Neural cell (in vitro differentiated cells): ENCODE measurements at regions not wholly inside any gene's neighbourhood (a gene's known extent, or its start where the extent isn't known, plus 50 kb on each side); places are given as distances from the start of the nearest gene placed in this dataset.

Experiments used
- H2AFZ ChIP-seq: fragments of 200-600, 300-800 bp; sonication (generic), shearing (Covaris generic); 2 replicates; pipeline ENCODE4 v1.6.0; 2014; ENCODE audit warnings: low read depth, mild to moderate bottlenecking, antibody characterized with exemption, low read length, moderate library complexity
- H3F3A ChIP-seq: fragments of 200-600 bp; shearing (Covaris generic); 2 replicates; pipeline ENCODE4 v1.6.1; 2016; ENCODE audit warnings: mild to moderate bottlenecking, moderate library complexity, mixed read lengths, antibody characterized with exemption, low read length; ENCODE audit not compliant: insufficient read depth, poor library complexity, severe bottlenecking
- H3K27ac ChIP-seq: fragments of 200-600, 300-800 bp; sonication (generic), shearing (Covaris generic); 2 replicates; pipeline ENCODE4 v1.5.1; 2014; ENCODE audit warnings: mild to moderate bottlenecking, low read length, moderate library complexity
- H3K27me3 ChIP-seq: fragments of 300-800, 200-600 bp; sonication (generic), shearing (Covaris generic); 2 replicates; pipeline ENCODE4 v1.6.0; 2014; ENCODE audit warnings: mild to moderate bottlenecking, low read depth, low read length, moderate library complexity; ENCODE audit not compliant: insufficient read depth
- H3K36me3 ChIP-seq: fragments of 300-800, 200-600 bp; sonication (generic), shearing (Covaris generic); 2 replicates; pipeline ENCODE4 v1.5.1; 2014; ENCODE audit warnings: mild to moderate bottlenecking, antibody characterized with exemption, low read length, moderate library complexity; ENCODE audit not compliant: insufficient read depth
- H3K4me2 ChIP-seq: fragments of 300-800, 200-600 bp; sonication (generic), shearing (Covaris generic); 2 replicates; pipeline ENCODE4 v1.6.0; 2014; ENCODE audit warnings: mild to moderate bottlenecking, low read length
- H3K4me3 ChIP-seq: fragments of 300-800, 200-600 bp; sonication (generic), shearing (Covaris generic); 2 replicates; pipeline ENCODE4 v1.5.1; 2014; ENCODE audit warnings: mild to moderate bottlenecking, low read length, moderate library complexity
- H3K79me2 ChIP-seq: fragments of 200-600 bp; shearing (Covaris generic); replicated peaks from 2 replicates; pipeline ENCODE4 v1.6.0; 2014; ENCODE audit warnings: mild to moderate bottlenecking, low read length, moderate library complexity; ENCODE audit not compliant: insufficient read depth
- H3K9ac ChIP-seq: fragments of 300-800, 200-600 bp; sonication (generic), shearing (Covaris generic); 2 replicates; pipeline ENCODE4 v1.6.1; 2016; ENCODE audit warnings: mild to moderate bottlenecking, low read length, mixed read lengths
- H3K9me2 ChIP-seq: fragments of 200-600 bp; shearing (Covaris generic); 2 replicates; pipeline ENCODE4 v1.6.1; 2016; ENCODE audit warnings: mild to moderate bottlenecking, low read length, mixed read lengths; ENCODE audit not compliant: insufficient read depth
- H3K9me3 ChIP-seq: fragments of 200-600, 300-800 bp; sonication (generic), shearing (Covaris generic); 2 replicates; pipeline ENCODE4 v1.6.1; 2016; ENCODE audit warnings: mild to moderate bottlenecking, mixed run types, low read length, moderate library complexity, mixed read lengths
- H4K20me1 ChIP-seq: fragments of 200-600 bp; shearing (Covaris generic); 2 replicates; pipeline ENCODE4 v1.6.1; 2016; ENCODE audit warnings: mild to moderate bottlenecking, mixed run types; ENCODE audit not compliant: insufficient read depth
- EP300 ChIP-seq: fragments of 450-650 bp; conservative IDR thresholded peaks from 2 replicates; pipeline ENCODE4 v1.6.1; 2014; ENCODE audit warnings: antibody characterized with exemption, mild to moderate bottlenecking, moderate library complexity; ENCODE audit not compliant: poor library complexity, severe bottlenecking
- EZH2 ChIP-seq: fragments of 200-600, 300-800 bp; shearing (Covaris generic), sonication (generic); IDR thresholded peaks from 2 replicates; pipeline ENCODE4 v1.6.1; 2014; ENCODE audit warnings: antibody characterized with exemption, low read length, borderline replicate concordance, mild to moderate bottlenecking; ENCODE audit not compliant: insufficient read depth, poor library complexity, severe bottlenecking
- MXI1 ChIP-seq: fragments of 450-650 bp; conservative IDR thresholded peaks from 2 replicates; pipeline ENCODE4 v1.6.1; 2014; ENCODE audit warnings: antibody characterized with exemption, mild to moderate bottlenecking; ENCODE audit not compliant: poor library complexity, severe bottlenecking
- POLR2AphosphoS5 ChIP-seq: IDR thresholded peaks from 2 replicates; pipeline ENCODE4 v1.6.1; 2012
- RAD21 ChIP-seq: fragments of 450-650 bp; conservative IDR thresholded peaks from 2 replicates; pipeline ENCODE4 v1.6.1; 2014; ENCODE audit warnings: antibody characterized with exemption, mild to moderate bottlenecking, moderate library complexity
- SMC3 ChIP-seq: fragments of 450-650 bp; conservative IDR thresholded peaks from 2 replicates; pipeline ENCODE4 v1.6.1; 2014; ENCODE audit warnings: antibody characterized with exemption, mild to moderate bottlenecking, moderate library complexity; ENCODE audit not compliant: poor library complexity
- TAF1 ChIP-seq: IDR thresholded peaks from 2 replicates; pipeline ENCODE4 v1.6.1; 2012; ENCODE audit warnings: low read depth
- TF ChIP-seq, protein P1 (sequence below): fragments of 450-650 bp; IDR thresholded peaks from 2 replicates; pipeline ENCODE4 v1.5.1; 2014; ENCODE audit warnings: antibody characterized with exemption, mild to moderate bottlenecking, moderate library complexity; ENCODE audit not compliant: poor library complexity, severe bottlenecking
- TF ChIP-seq, protein P2 (sequence below): IDR thresholded peaks from 2 replicates; pipeline ENCODE4 v1.6.1; 2012; ENCODE audit warnings: borderline replicate concordance

DNA sequence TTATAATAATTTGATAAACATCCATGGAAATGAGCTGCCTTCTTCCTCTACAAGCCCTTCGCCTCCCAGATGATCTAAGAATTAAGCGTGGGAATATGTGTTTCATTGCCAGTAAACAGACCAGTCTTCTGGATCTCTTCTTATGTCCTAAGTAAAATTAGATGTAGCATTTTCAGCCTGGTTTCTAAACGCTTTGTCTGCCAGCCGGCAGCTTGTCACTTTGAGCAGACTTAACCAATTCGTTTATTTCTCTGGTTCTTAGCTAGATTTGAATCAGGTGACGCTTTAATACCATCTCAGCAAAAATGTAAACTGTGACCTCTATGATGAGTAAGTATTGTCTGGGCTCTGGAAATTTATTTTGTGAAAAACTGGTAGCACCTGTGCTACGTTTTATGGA is 380.6 kb upstream of the NUDT12 start:
- TF ChIP-seq TAF1 (no peak), SMC3 (no peak), EP300 (no peak), EZH2 (no peak), POLR2AphosphoS5 (no peak), RAD21 (no peak), MXI1 (no peak)
- TF ChIP-seq, protein P1, sequence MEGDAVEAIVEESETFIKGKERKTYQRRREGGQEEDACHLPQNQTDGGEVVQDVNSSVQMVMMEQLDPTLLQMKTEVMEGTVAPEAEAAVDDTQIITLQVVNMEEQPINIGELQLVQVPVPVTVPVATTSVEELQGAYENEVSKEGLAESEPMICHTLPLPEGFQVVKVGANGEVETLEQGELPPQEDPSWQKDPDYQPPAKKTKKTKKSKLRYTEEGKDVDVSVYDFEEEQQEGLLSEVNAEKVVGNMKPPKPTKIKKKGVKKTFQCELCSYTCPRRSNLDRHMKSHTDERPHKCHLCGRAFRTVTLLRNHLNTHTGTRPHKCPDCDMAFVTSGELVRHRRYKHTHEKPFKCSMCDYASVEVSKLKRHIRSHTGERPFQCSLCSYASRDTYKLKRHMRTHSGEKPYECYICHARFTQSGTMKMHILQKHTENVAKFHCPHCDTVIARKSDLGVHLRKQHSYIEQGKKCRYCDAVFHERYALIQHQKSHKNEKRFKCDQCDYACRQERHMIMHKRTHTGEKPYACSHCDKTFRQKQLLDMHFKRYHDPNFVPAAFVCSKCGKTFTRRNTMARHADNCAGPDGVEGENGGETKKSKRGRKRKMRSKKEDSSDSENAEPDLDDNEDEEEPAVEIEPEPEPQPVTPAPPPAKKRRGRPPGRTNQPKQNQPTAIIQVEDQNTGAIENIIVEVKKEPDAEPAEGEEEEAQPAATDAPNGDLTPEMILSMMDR = no peak
- TF ChIP-seq, protein P2, sequence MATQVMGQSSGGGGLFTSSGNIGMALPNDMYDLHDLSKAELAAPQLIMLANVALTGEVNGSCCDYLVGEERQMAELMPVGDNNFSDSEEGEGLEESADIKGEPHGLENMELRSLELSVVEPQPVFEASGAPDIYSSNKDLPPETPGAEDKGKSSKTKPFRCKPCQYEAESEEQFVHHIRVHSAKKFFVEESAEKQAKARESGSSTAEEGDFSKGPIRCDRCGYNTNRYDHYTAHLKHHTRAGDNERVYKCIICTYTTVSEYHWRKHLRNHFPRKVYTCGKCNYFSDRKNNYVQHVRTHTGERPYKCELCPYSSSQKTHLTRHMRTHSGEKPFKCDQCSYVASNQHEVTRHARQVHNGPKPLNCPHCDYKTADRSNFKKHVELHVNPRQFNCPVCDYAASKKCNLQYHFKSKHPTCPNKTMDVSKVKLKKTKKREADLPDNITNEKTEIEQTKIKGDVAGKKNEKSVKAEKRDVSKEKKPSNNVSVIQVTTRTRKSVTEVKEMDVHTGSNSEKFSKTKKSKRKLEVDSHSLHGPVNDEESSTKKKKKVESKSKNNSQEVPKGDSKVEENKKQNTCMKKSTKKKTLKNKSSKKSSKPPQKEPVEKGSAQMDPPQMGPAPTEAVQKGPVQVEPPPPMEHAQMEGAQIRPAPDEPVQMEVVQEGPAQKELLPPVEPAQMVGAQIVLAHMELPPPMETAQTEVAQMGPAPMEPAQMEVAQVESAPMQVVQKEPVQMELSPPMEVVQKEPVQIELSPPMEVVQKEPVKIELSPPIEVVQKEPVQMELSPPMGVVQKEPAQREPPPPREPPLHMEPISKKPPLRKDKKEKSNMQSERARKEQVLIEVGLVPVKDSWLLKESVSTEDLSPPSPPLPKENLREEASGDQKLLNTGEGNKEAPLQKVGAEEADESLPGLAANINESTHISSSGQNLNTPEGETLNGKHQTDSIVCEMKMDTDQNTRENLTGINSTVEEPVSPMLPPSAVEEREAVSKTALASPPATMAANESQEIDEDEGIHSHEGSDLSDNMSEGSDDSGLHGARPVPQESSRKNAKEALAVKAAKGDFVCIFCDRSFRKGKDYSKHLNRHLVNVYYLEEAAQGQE = no peak

DNA sequence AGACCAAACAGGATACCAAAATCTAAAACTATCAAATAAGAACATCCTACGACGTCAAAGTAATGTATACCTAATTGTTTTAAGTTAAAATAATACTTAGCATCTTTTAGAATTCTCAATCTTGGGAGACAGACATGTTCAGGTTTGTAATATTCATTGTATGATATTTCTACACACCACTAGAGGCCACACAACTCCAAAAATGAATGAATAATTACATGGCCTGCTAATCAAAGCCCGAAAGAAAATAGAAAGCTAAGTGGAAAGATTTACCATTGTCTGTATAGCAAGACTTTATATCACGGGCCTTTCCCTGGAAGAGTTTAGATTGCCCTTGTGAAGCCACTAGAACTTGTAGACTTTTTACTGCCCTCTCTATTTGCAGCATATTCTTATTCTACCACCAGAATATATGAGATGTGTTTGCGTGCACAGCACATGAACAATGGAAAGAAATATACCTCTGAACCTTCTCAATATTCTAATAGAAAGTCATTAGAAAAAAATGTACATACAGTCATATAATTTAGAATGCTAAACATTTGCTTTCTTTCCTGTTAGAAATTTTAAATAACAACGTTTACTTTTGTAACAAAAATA is 380.1 kb upstream of the NUDT12 start:
- Histone ChIP-seq H3K9me3 (no peaks in the 10 kb centered on the region), H3K4me3 (no peak overlapping the region), H4K20me1 (no peaks in the 10 kb centered on the region), H3F3A (no peaks in the 10 kb centered on the region), H3K27ac (no peak overlapping the region), H3K9ac (no peak overlapping the region), H3K4me2 (no peak overlapping the region), H3K27me3 (no peaks in the 10 kb centered on the region), H2AFZ (no peak overlapping the region), H3K9me2 (no peaks in the 10 kb centered on the region), H3K79me2 (no peaks in the 10 kb centered on the region), H3K36me3 (no peaks in the 10 kb centered on the region)
- TF ChIP-seq, protein P1 = no peak
- TF ChIP-seq EZH2 (no peak), MXI1 (no peak)
- TF ChIP-seq, protein P2 = no peak

More for the DNA sequence above, 380.6 kb upstream of the NUDT12 start:
- no peak overlapping the region for H2AFZ ChIP-seq
- no peak overlapping the region for H3K4me2 ChIP-seq
- H3K9me2 ChIP-seq = no peaks in the 10 kb centered on the region
- H4K20me1 ChIP-seq = no peaks in the 10 kb centered on the region
- H3K9ac ChIP-seq = no peak overlapping the region
- no peaks in the 10 kb centered on the region for H3K27me3 ChIP-seq
- no peaks in the 10 kb centered on the region for H3K9me3 ChIP-seq
- H3K27ac ChIP-seq = no peak overlapping the region
- no peaks in the 10 kb centered on the region for H3F3A ChIP-seq
- no peaks in the 10 kb centered on the region for H3K36me3 ChIP-seq
- no peaks in the 10 kb centered on the region for H3K79me2 ChIP-seq
- H3K4me3 ChIP-seq = no peak overlapping the region
